Fibroblast of skin of abdomen (primary cell): ENCODE measurements at regions not wholly inside any gene's neighbourhood (a gene's known extent, or its start where the extent isn't known, plus 50 kb on each side); places are given as distances from the start of the nearest gene placed in this dataset.

Experiments
- DNase-seq: peaks from one replicate; pipeline ENCODE4 v3.0.0-alpha.2; 2013

GRCh38 chr2:217517402-217517801 lies 485.4 kb downstream of the TNS1 start:
- no peak for DNase-seq

GRCh38 chr2:217515615-217516309 lies 487.0 kb downstream of the TNS1 start:
- no peak for DNase-seq

- no peak for DNase-seq
Measured at GRCh38 chr2:217513258-217513657, 489.5 kb downstream of the TNS1 start.

GRCh38 chr2:217512728-217513127 lies 490.1 kb downstream of the TNS1 start:
- DNase-seq = no peak

GRCh38 chr2:217512259-217512658 lies 490.5 kb downstream of the TNS1 start:
- DNase-seq = no peak

- no peak for DNase-seq
Measured at GRCh38 chr2:217511850-217512249, 490.9 kb downstream of the TNS1 start.

GRCh38 chr2:217510771-217511291 lies 492.0 kb downstream of the TNS1 start:
- DNase-seq = peak; percentile 90

- DNase-seq = no peak
Measured at GRCh38 chr2:217505303-217505702, 497.5 kb downstream of the TNS1 start.

- no peak for DNase-seq
Measured at GRCh38 chr2:217501887-217502286, 500.9 kb downstream of the TNS1 start.

- DNase-seq = no peak
Measured at GRCh38 chr2:217497843-217498377, 504.9 kb downstream of the TNS1 start.

GRCh38 chr2:217494557-217494956 lies 508.2 kb downstream of the TNS1 start:
- no peak for DNase-seq

- no peak for DNase-seq
Measured at GRCh38 chr2:217491271-217491670, 511.5 kb downstream of the TNS1 start.

- DNase-seq = peak; percentile 80
Measured at GRCh38 chr2:217489145-217489960, 513.4 kb downstream of the TNS1 start.

GRCh38 chr2:217484046-217484445 lies 518.7 kb downstream of the TNS1 start:
- DNase-seq = no peak

- DNase-seq = peak; percentile 58
Measured at GRCh38 chr2:217482056-217482710, 520.6 kb downstream of the TNS1 start.

- no peak for DNase-seq
Measured at GRCh38 chr2:217481577-217481976, 521.2 kb downstream of the TNS1 start.

- DNase-seq = no peak
Measured at GRCh38 chr2:217479566-217479965, 523.2 kb downstream of the TNS1 start.

- no peak for DNase-seq
Measured at GRCh38 chr2:217478831-217479455, 523.9 kb downstream of the TNS1 start.

GRCh38 chr2:217477583-217477982 lies 525.2 kb downstream of the TNS1 start:
- DNase-seq = no peak

- no peak for DNase-seq
Measured at GRCh38 chr2:217475791-217476190, 527.0 kb downstream of the TNS1 start.

GRCh38 chr2:217475101-217475500 lies 527.7 kb downstream of the TNS1 start:
- DNase-seq = no peak

- peak; percentile 87 for DNase-seq
Measured at GRCh38 chr2:217471319-217471718, 531.5 kb downstream of the TNS1 start.
